Fibroblast of peridontal ligament (primary cell): ENCODE measurements at regions not wholly inside any gene's neighbourhood (a gene's known extent, or its start where the extent isn't known, plus 50 kb on each side); places are given as distances from the start of the nearest gene placed in this dataset.
"Not testable (repeated sequence)": the region's sequence is repeated elsewhere in the genome, so short reads cannot be mapped to it uniquely, and the experiment has no call there.

Experiments used
- DNase-seq: peaks from one replicate; pipeline ENCODE4 v3.0.0-alpha.2; 2010; ENCODE audit errors: extremely low read depth

- DNase-seq = no peak
Measured at GRCh38 chr9:31390403-31391025, 993.9 kb upstream of the ACO1 start.

GRCh38 chr9:31393240-31393639 lies 991.2 kb upstream of the ACO1 start:
- DNase-seq = no peak

- DNase-seq = no peak
Measured at GRCh38 chr9:31394015-31394473, 990.4 kb upstream of the ACO1 start.

- DNase-seq = no peak
Measured at GRCh38 chr9:31412081-31412480, 972.4 kb upstream of the ACO1 start.

- DNase-seq = no peak
Measured at GRCh38 chr9:31415164-31415563, 969.3 kb upstream of the ACO1 start.

- no peak for DNase-seq
Measured at GRCh38 chr9:31418419-31418818, 966.0 kb upstream of the ACO1 start.

- DNase-seq = not testable (repeated sequence)
Measured at GRCh38 chr9:31443630-31444457, 940.6 kb upstream of the ACO1 start.

- no peak for DNase-seq
Measured at GRCh38 chr9:31445357-31445756, 939.1 kb upstream of the ACO1 start.

- DNase-seq = no peak
Measured at GRCh38 chr9:31445960-31446359, 938.5 kb upstream of the ACO1 start.

- no peak for DNase-seq
Measured at GRCh38 chr9:31467075-31467474, 917.4 kb upstream of the ACO1 start.

GRCh38 chr9:31470051-31470450 lies 914.4 kb upstream of the ACO1 start:
- no peak for DNase-seq

- no peak for DNase-seq
Measured at GRCh38 chr9:31471010-31471409, 913.4 kb upstream of the ACO1 start.

GRCh38 chr9:31486630-31487029 lies 897.8 kb upstream of the ACO1 start:
- no peak for DNase-seq

- no peak for DNase-seq
Measured at GRCh38 chr9:31490551-31491106, 893.8 kb upstream of the ACO1 start.

GRCh38 chr9:31492229-31492628 lies 892.2 kb upstream of the ACO1 start:
- no peak for DNase-seq

GRCh38 chr9:31500422-31500821 lies 884.0 kb upstream of the ACO1 start:
- no peak for DNase-seq

GRCh38 chr9:31519011-31519410 lies 865.4 kb upstream of the ACO1 start:
- no peak for DNase-seq

- no peak for DNase-seq
Measured at GRCh38 chr9:31519424-31519823, 865.0 kb upstream of the ACO1 start.

GRCh38 chr9:31519826-31520225 lies 864.6 kb upstream of the ACO1 start:
- DNase-seq = no peak

- no peak for DNase-seq
Measured at GRCh38 chr9:31520301-31521085, 864.0 kb upstream of the ACO1 start.

- DNase-seq = no peak
Measured at GRCh38 chr9:31535651-31536050, 848.8 kb upstream of the ACO1 start.

- no peak for DNase-seq
Measured at GRCh38 chr9:31536471-31536870, 848.0 kb upstream of the ACO1 start.
